Activated B cell treated with CpG ODN at 0.5 μM for 24 hours (primary cell): ENCODE measurements at regions not wholly inside any gene's neighbourhood (a gene's known extent, or its start where the extent isn't known, plus 50 kb on each side); places are given as distances from the start of the nearest gene placed in this dataset.

Experiments
- ATAC-seq: fragments of 200-7000 bp; cut with Tn5 transposase; one replicate; pipeline ENCODE4 v1.10.0; 2021; ENCODE audit warnings: low read depth, mild to moderate bottlenecking, moderate library complexity
- CTCF ChIA-PET: fragments of 350-600 bp; sonication (Branson Sonifier 250); formaldehyde crosslinking; loops from one replicate; lab custom pipeline; 2021; ENCODE audit warnings: antibody characterized with exemption; lab: Charles Lee
- POLR2A ChIA-PET: fragments of 350-600 bp; sonication (Branson Sonifier 250); formaldehyde crosslinking; loops from one replicate; lab custom pipeline; 2021; ENCODE audit warnings: antibody characterized with exemption; lab: Charles Lee
- DNase-seq: peaks from one replicate; pipeline ENCODE4 v3.0.0; 2022
- H3K27ac Mint-ChIP-seq: one replicate; pipeline ENCODE4 v1.8.0; 2020; ENCODE audit warnings: mixed read lengths
- H3K27me3 Mint-ChIP-seq: one replicate; pipeline ENCODE4 v1.8.0; 2021; ENCODE audit warnings: mixed read lengths
- H3K36me3 Mint-ChIP-seq: one replicate; pipeline ENCODE4 v1.8.0; 2021; ENCODE audit warnings: low read depth, mixed read lengths
- H3K4me1 Mint-ChIP-seq: one replicate; pipeline ENCODE4 v1.8.0; 2021; ENCODE audit warnings: mixed read lengths
- H3K4me3 Mint-ChIP-seq: one replicate; pipeline ENCODE4 v1.8.0; 2020; ENCODE audit warnings: mild to moderate bottlenecking, mixed read lengths
- H3K9me3 Mint-ChIP-seq: one replicate; pipeline ENCODE4 v1.8.0; 2020; ENCODE audit warnings: mixed read lengths
- intact Hi-C: fragments of 100-400 bp; cut with micrococcal nuclease; formaldehyde crosslinking; loops from one replicate; pipeline ENCODE4 v1.15.1; 2024
- TF ChIP-seq, protein P1 (sequence below): fragments of 200-600 bp; IDR thresholded peaks from one replicate; pipeline ENCODE4 v1.8.0; 2022; ENCODE audit warnings: antibody characterized with exemption, mild to moderate bottlenecking

DNA sequence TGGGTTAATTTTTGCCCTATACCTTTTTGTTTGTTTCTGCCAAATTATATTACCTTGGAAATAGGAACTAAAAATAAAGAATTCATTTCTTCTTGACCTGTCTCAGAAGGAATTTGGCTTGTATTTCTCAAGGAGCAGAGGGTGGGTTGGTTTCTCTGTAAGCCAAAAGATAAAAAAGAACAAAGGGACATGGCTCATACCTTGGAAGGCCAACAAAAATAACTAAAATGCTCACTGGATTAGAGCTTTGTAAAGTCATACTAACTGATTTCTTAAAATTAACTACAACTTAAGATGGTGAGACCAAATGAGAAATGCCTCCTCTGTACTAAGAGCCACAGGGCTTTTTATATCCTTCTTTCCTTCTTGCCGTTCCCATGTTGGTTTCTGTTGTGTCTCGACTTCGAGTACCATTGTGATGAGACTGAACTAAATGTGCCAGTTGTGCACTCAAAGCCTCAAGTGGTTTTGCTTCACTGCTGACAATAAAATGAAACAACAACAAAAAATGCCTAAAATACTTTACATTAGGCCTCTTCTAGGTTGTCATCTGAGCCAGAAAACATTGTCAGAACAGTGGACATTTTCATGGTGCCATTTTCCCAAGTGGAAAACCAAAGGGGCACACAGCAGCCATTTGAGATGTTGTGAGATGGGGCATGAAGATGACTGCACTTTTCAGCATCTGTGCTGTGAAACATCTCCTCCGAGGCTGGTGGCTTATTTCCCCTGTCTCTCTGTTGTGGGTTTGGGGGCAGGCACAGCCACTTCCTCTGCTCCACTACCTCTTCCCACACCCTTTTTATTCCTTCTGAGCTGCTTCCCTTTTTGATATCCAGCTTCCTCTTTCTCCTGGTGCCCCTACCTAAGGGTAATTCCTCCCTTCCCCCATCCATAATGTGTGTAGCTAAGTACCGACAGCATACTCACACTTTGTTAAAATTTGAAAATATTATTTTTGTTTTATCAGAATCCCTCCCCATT is 51.8 kb upstream of the AGR3 start:
- DNase-seq, result no peak
- intact Hi-C loops, result no loop called here
- ATAC-seq, result peak; percentile 22
- Mint-ChIP-seq H3K36me3 (no peaks in the 10 kb centered on the region), H3K27ac (peak overlapping the region; percentile 50), H3K4me1 (peaks cover 54% of the 10 kb centered on the region), H3K27me3 (peaks cover 7% of the 10 kb centered on the region), H3K4me3 (peak overlapping the region; percentile 32), H3K9me3 (no peaks in the 10 kb centered on the region)
- CTCF ChIA-PET, result no interaction called here
- POLR2A ChIA-PET, result no interaction called here
- TF ChIP-seq, protein P1, sequence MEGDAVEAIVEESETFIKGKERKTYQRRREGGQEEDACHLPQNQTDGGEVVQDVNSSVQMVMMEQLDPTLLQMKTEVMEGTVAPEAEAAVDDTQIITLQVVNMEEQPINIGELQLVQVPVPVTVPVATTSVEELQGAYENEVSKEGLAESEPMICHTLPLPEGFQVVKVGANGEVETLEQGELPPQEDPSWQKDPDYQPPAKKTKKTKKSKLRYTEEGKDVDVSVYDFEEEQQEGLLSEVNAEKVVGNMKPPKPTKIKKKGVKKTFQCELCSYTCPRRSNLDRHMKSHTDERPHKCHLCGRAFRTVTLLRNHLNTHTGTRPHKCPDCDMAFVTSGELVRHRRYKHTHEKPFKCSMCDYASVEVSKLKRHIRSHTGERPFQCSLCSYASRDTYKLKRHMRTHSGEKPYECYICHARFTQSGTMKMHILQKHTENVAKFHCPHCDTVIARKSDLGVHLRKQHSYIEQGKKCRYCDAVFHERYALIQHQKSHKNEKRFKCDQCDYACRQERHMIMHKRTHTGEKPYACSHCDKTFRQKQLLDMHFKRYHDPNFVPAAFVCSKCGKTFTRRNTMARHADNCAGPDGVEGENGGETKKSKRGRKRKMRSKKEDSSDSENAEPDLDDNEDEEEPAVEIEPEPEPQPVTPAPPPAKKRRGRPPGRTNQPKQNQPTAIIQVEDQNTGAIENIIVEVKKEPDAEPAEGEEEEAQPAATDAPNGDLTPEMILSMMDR, result no peak

DNA sequence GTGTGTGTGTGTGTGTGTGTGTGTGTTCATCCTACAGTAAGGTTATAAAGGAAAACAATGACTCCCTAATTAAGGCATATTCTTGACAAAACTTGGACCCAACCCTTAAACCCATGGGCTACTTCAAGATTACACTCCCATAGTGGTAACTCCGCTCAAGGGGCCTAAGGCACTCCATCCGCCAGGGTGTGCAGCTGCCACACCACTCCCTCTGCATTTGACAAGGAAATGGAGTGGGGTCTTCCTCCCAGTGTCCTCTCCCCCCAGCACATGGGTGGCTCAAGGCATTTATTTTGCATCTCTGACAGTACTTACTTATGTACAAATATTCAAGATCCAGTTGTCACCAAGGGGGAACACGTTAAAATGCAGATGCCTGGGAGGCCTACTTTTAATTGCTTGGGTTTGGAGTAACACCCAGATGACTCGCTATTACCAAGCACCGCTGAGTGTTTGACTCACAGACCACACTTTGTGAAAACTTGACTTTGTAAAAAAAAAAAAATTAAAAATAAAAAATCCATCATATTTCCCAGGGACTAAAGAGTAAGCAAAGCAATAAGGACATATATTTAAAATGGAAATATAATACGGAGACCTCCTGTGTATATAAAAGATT is 53.0 kb upstream of the AGR3 start:
- intact Hi-C loops, result no loop called here
- ChIA-PET POLR2A (no interaction called here), CTCF (no interaction called here)
- peaks cover 3% of the 10 kb centered on the region for H3K27me3 Mint-ChIP-seq
- no peaks in the 10 kb centered on the region for H3K36me3 Mint-ChIP-seq
- DNase-seq (no peak), ATAC-seq (no peak)
- H3K27ac Mint-ChIP-seq, result no peak overlapping the region
- no peak overlapping the region for H3K4me3 Mint-ChIP-seq
- TF ChIP-seq, protein P1, result no peak
- H3K4me1 Mint-ChIP-seq, result peaks cover 47% of the 10 kb centered on the region
- no peaks in the 10 kb centered on the region for H3K9me3 Mint-ChIP-seq

DNA sequence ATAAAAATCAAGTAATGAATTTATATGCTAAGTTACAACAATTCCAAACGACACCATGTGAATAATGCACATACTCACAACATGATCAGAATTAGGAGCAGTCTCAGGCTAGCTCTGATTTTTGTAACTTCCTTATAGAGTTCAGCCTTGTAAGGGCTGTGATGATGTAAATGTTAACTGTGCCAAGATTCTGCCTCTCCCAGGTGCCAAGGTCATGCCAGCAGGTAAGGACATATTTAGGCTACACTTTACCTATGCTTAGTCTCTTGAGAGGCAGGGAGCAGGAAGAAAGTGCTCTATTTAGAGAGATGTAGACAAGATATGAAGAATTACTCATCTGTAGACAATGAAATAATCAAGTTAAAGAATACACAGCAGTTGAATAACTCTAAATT is 53.6 kb upstream of the AGR3 start:
- ChIA-PET POLR2A (no interaction called here), CTCF (no interaction called here)
- DNase-seq (no peak), ATAC-seq (no peak)
- H3K27ac Mint-ChIP-seq, result no peak overlapping the region
- TF ChIP-seq, protein P1, result no peak
- no peaks in the 10 kb centered on the region for H3K27me3 Mint-ChIP-seq
- H3K4me3 Mint-ChIP-seq, result no peak overlapping the region
- peaks cover 43% of the 10 kb centered on the region for H3K4me1 Mint-ChIP-seq
- H3K36me3 Mint-ChIP-seq, result no peaks in the 10 kb centered on the region
- intact Hi-C loops, result no loop called here
- H3K9me3 Mint-ChIP-seq, result no peaks in the 10 kb centered on the region

GRCh38 chr7:16936626-16937422 is 55.0 kb upstream of the AGR3 start:
- ChIA-PET POLR2A (no interaction called here), CTCF (no interaction called here)
- no peak for DNase-seq
- TF ChIP-seq, protein P1, result no peak
- H3K27ac Mint-ChIP-seq, result no peak overlapping the region
- no peaks in the 10 kb centered on the region for H3K27me3 Mint-ChIP-seq
- no peaks in the 10 kb centered on the region for H3K9me3 Mint-ChIP-seq
- H3K4me1 Mint-ChIP-seq, result peaks cover 38% of the 10 kb centered on the region
- no peak for ATAC-seq
- no peaks in the 10 kb centered on the region for H3K36me3 Mint-ChIP-seq
- intact Hi-C loops, result no loop called here
- no peak overlapping the region for H3K4me3 Mint-ChIP-seq
